Fibroblast of skin of scalp (primary cell): ENCODE measurements at regions not wholly inside any gene's neighbourhood (a gene's known extent, or its start where the extent isn't known, plus 50 kb on each side); places are given as distances from the start of the nearest gene placed in this dataset.
A peak's percentile ranks its signal among the peaks of the same experiment; 100 is the strongest.
"Not testable (repeated sequence)": the region's sequence is repeated elsewhere in the genome, so short reads cannot be mapped to it uniquely, and the experiment has no call there.

Source experiments
- DNase-seq: peaks from one replicate; pipeline ENCODE4 v3.0.0-alpha.2; 2013

DNA sequence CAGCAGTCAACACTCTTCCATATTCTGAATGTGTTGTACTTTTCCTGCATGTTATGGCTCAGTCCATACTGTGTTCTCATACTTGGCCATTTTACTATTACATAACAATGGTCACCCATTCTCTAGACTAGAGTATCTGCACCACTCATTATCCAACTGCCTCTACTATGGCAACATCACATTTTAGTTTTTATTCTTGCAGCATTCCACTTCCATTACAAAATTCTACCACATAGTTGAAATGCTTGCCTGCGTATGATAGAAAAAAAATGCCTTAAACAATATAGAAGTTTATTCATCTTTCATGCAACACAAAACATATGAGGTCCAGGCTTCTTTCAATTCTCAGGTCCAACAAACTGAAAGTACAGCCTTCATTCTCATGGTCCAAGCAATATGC lies 128.0 kb downstream of the TENT5A start:
- peak; percentile 51 for DNase-seq

DNA sequence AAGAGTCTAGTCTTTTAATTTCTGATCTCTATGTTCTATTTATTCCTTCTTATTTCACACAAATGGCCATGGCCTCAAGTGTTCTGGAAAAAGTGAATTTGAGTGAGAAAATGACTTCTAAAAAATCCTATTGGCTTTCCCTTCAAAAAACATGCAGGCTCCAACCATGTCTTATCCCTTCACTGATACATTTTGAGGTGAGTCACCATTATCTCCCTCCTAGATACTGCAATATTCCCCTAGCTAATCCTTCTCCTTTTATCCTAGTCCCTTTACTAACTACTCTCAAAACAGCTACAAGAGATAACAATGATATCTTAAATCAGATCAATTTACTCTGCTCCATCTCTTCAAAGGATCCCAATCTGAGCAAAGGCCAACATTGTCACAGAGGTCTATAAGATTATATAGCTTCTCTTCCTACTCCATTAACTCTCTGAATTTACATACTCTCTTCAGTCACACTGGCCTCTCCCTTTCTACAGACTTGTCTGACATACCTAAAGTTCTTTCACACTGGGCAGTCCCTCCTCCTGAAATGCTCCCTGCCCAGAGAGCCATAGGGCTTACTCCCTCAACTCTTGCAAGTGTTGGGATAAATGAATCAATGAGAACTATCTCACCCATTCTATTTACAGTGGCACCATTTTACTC lies 129.2 kb downstream of the TENT5A start:
- no peak for DNase-seq

GRCh38 chr6:81621816-81622395 lies 130.6 kb downstream of the TENT5A start:
- DNase-seq = peak; percentile 42

GRCh38 chr6:81614292-81614691 lies 138.2 kb downstream of the TENT5A start:
- DNase-seq = no peak

DNA sequence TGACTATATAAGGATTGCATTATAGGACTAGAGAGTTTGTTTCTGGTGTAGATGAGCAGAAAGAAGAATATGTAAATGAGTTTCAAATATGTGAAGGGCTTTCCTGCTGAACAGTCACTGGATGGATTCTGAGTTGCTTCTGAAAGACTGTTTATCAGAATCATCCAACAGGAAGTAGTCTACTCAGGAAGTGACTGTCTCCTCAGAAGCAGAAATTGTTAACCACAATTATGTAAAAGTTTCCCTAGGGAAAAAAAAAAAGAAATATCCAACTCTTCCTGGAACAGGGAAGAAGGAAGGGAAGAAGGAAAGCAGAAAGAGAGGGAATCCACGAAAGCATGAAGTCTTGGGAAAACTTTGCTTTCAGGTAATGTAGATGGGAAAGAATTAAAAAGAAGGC lies 138.9 kb downstream of the TENT5A start:
- DNase-seq = peak; percentile 85

GRCh38 chr6:81612136-81612535 lies 140.3 kb downstream of the TENT5A start:
- DNase-seq = no peak

- no peak for DNase-seq
These were observed 142.7 kb downstream of the TENT5A start for GRCh38 chr6:81609736-81610135.

DNA sequence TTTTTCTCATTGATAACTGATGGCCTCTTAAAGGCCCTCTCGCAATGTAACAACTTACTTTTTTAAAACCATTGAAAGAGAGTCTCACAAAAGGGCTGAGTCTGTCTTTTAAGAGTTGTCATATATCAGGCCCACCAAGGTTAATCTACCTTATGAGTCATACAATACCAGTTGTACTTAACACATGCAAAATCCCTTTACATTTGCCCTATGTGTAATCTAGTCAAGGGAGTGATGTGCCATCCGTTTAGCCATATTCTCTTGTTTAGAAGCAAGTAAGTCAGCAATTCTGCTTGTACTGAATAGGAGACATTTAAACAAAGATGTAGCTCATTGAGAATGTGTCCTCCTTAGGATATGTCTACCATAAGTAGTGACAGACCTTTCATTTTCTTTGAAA lies 143.7 kb downstream of the TENT5A start:
- DNase-seq = no peak

GRCh38 chr6:81606965-81607381 lies 145.5 kb downstream of the TENT5A start:
- peak; percentile 84 for DNase-seq

DNA sequence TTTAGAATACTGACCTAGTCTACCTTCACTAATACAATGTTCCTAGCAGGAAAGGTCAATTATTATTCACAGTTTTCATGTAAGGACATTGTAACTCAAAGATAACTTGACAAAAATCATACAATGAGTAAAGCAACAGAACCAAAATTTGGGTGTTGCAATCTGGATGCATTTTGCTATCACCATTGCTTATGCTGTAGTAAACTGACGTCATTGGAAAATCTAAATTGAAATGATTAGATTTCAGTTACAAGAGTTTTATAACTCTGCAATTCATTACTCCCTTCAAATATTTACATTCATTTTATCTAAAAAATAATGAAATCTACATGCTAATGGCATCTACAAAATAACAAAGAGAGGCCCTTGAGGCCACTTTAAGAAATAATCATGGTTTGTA lies 147.0 kb downstream of the TENT5A start:
- no peak for DNase-seq

GRCh38 chr6:81601918-81602317 lies 150.6 kb downstream of the TENT5A start:
- no peak for DNase-seq

DNA sequence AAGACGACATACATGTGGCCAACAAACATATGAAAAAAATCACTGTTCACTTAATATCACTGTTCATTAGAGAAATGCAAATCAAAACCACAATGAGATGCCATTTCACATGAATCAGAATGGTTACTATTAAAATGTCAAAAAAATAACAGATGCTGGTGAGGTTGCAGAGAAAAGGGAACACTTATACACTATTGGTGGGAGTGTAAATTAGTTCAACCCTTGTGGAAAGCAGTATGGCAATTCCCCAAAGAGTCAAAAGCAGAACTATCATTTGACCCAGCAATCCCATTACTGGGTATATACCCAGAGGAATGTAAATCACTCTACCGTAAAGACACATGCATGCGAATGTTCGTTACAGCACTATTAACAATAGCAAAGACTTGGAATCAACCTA lies 152.0 kb downstream of the TENT5A start:
- DNase-seq = not testable (repeated sequence)

GRCh38 chr6:81594501-81594900 lies 158.0 kb downstream of the TENT5A start:
- no peak for DNase-seq

DNA sequence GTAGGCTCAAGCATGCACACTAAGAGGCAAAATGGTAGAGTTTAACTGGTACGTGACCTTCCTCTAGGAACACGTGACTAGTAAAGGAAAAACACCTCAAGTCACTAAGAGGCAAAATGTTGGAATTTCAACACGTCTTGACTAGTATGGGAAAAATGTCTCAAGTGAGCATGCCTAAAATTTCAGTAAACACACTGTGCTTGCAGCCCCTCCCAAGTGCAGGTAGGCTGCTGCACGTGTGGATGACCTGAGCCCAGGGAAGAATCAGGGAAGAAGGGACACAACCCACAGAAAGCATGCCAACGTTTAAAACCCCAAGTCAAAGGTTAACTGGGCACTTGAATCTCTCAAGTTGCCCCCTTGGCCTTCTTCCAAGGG lies 162.2 kb downstream of the TENT5A start:
- DNase-seq = no peak

DNA sequence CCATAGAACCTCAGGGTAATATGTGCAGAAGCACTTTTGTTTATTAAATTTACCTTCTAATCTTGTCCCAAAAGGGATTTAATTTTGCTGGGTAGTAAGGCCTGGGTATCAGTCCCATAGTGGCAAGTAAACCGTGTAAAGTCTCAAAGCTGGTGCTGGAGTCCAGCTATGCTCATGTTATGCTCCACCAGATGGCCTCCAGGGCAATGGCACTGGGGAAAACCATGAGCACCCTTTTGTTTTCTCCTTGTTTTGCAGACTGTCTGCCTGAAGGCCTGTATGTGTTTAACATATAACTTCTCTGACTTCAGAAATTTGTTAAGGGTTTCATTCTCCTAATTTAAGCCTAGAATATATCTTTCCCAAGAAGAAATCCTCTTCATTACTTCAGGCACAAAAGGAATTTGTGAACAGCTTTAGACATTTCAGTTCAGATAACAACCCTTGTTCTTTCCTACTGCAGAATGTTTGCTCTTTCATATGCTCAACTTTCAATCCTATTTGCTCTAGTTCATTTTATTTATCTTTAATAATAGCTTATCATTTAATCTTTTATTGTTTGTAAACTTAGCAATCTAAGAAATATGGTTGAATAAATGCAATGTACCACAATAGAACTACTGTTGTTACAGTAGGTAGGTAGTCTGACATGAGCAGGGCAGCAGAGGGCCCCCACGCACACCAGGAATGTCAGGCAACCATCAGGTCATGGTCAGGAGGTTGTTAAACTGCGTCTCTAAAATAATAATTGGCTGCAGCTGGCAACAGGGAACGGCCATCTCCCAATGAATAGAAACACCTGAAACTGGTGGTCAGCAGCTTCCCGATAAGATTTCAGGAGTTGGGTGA lies 162.8 kb downstream of the TENT5A start:
- no peak for DNase-seq

GRCh38 chr6:81585686-81586085 lies 166.8 kb downstream of the TENT5A start:
- DNase-seq = not testable (repeated sequence)

DNA sequence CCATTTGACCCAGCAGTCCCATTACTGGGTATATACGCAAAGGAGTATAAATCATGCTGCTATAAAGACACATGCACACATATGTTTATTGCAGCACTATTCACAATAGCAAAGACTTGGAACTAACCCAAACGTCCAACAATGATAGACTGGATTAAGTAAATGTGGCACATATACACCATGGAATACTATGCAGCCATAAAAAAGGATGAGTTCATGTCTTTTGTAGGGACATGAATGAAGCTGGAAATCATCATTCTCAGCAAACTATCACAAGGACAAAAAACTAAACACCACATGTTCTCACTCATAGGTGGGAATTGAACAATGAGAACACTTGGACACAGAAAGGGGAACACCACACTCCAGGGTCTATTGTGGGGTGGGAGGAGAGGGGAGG lies 168.3 kb downstream of the TENT5A start:
- not testable (repeated sequence) for DNase-seq

DNA sequence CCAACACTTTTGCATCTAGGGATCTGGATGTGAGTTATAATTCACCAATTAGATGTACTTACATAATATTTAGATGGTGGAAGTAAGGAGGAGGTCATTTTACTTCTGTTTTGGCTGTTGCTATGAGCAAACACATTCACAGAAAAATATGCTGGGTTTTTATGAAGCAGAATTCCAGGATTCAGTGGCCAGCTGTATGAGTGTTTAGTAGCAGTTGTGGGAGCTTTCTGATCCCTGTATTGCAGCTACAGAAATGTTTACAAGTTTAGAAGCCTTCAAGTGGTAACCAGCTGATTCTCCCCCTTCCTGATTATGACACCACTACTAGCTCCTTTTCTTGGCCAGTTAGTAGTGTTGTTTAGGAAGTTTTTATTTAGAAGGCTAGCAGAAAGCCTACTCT lies 177.0 kb downstream of the TENT5A start:
- DNase-seq = no peak

DNA sequence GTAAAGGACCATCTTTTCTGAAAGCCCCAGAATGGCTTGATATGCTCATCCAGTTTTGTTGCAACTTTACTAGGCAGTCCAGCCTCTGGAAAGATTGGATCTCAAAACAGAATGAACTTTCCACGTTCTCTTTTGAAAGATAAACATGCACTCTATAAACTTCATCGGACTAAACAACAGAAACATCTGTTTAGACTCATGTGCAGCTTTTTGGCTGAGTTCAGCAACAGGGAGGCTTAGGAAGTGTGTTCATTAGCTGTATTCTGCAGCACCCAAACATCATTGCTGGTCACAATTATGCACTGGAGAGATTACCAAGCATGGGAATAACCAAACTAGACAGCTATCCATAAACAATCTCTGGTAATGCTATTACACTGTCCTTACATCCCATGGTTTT lies 180.5 kb downstream of the TENT5A start:
- no peak for DNase-seq

- DNase-seq = no peak
These were observed 181.8 kb downstream of the TENT5A start for GRCh38 chr6:81570681-81571080.

GRCh38 chr6:81568973-81569372 lies 183.5 kb downstream of the TENT5A start:
- no peak for DNase-seq

- peak; percentile 35 for DNase-seq
These were observed 187.4 kb downstream of the TENT5A start for GRCh38 chr6:81565071-81565470.

- no peak for DNase-seq
These were observed 187.9 kb downstream of the TENT5A start for GRCh38 chr6:81564470-81565068.
